Ovary (tissue), 3 donors: ENCODE measurements at regions not wholly inside any gene's neighbourhood (a gene's known extent, or its start where the extent isn't known, plus 50 kb on each side); places are given as distances from the start of the nearest gene placed in this dataset.

ENCODE experiments used
- POLR2A ChIP-seq: fragments of 450-650 bp; IDR thresholded peaks from one replicate; pipeline ENCODE4 v1.6.1; 2017; ENCODE audit warnings: antibody characterized with exemption, mild to moderate bottlenecking, moderate library complexity
- TF ChIP-seq, protein P1 (sequence below), 3 donors: fragments of 450-650 bp in 2 of 3; fragments of 200-600 bp in 1 of 3; IDR thresholded peaks; one replicate each; pipeline versions ENCODE4 v1.5.1 to v1.8.0; 2016 to 2022; ENCODE audit warnings: antibody characterized with exemption in 3 of 3, mild to moderate bottlenecking in 1 of 3
- donor health status: DM: no; HTN: no; CAD: no.

DNA sequence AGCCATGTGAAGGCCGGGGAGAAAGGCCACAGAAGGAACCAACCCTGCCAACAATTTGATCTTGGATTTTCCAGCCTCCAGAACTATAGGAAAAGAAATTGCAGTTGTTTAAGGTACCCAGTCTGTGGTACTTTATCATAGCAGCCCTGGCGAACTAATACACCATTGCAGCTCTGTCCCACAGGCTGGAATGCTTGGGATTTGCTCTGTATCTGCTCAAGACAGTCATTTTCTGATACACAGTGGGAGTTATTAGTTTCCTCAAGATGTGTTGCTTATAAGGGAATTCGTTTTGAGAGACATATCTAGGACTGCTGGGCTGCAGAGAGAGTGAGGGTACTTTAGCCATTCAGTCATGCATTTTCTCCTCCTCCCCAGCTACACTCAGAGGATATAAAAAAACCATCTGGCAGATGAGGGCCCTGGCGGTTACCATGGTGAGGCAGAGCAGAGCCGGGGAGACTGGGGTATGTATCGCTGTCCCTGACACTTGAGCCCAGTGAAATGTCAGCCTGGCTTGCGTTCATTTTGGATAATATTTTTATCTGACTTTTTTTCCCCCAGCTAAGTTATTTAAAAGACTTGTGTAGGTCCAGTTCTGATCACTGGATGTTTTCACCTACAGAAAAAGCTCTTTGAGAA lies 104.6 kb downstream of the DIRAS3 start:
- TF ChIP-seq, protein P1, sequence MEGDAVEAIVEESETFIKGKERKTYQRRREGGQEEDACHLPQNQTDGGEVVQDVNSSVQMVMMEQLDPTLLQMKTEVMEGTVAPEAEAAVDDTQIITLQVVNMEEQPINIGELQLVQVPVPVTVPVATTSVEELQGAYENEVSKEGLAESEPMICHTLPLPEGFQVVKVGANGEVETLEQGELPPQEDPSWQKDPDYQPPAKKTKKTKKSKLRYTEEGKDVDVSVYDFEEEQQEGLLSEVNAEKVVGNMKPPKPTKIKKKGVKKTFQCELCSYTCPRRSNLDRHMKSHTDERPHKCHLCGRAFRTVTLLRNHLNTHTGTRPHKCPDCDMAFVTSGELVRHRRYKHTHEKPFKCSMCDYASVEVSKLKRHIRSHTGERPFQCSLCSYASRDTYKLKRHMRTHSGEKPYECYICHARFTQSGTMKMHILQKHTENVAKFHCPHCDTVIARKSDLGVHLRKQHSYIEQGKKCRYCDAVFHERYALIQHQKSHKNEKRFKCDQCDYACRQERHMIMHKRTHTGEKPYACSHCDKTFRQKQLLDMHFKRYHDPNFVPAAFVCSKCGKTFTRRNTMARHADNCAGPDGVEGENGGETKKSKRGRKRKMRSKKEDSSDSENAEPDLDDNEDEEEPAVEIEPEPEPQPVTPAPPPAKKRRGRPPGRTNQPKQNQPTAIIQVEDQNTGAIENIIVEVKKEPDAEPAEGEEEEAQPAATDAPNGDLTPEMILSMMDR (IDR thresholded peaks at IDR 0.05) = no peak
- TF ChIP-seq POLR2A = no peak
